GM18951 (cell line): ENCODE measurements at regions not wholly inside any gene's neighbourhood (a gene's known extent, or its start where the extent isn't known, plus 50 kb on each side); places are given as distances from the start of the nearest gene placed in this dataset.

Source experiments
- POLR2A ChIP-seq: IDR thresholded peaks from 4 replicates; pipeline ENCODE4 v1.6.1; 2011; ENCODE audit warnings: mild to moderate bottlenecking; ENCODE audit not compliant: insufficient read length, insufficient read depth; ENCODE audit errors: extremely low read depth
- in situ Hi-C: fragments of 300-500 bp; cut with MboI; formaldehyde crosslinking; loops from one replicate; pipeline ENCODE4 v1.12.0; 2022; ENCODE audit warnings: low sequenced_read_pairs, mixed read lengths, inconsistent platforms; ENCODE audit not compliant: unreplicated experiment

DNA sequence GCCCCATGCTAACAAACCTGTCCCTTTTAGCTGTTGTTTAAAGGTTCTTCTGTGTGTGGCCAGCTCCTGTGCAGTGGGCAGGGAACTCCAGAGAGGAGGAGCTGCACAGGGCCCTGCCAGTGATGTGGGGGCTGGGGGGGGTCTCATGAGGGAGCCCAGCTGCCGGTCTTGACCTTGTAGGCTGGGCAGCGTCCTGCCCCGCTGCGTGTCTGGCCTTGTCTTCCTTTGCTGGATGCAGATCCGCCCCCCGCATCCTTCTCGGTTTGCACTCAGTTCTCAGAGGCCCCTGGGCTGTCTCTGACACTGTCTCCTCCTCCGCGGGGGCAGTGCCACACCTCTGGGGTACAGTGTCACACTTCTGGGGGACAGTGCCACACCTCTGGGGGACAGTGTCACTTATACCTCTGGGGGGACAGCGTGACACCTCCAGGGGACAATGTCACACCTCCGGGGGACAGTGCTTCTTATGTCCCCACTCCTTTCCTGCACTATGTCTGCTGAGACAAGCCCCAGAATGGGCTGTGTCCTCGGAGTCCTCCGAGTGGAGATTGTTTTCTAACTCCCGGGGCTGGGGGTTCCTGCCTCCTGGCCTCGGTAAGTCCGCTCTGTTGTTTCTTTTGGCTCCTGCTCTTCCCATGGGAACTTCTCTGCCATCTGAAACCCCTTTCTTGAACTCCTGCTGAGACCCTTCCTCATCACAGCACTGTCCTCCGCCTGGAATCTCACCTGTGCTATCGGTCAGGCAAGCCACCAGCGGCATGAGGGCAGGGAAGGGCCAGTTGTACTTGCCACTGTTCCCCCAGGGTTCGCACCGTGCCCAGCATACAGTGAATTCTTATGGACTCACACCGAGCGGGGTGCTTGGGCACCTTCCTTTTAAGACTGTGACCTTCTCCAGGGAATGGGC lies 788.3 kb downstream of the TBC1D22A start:
- no peak for TF ChIP-seq POLR2A
- in situ Hi-C loops, result no loop called here

DNA sequence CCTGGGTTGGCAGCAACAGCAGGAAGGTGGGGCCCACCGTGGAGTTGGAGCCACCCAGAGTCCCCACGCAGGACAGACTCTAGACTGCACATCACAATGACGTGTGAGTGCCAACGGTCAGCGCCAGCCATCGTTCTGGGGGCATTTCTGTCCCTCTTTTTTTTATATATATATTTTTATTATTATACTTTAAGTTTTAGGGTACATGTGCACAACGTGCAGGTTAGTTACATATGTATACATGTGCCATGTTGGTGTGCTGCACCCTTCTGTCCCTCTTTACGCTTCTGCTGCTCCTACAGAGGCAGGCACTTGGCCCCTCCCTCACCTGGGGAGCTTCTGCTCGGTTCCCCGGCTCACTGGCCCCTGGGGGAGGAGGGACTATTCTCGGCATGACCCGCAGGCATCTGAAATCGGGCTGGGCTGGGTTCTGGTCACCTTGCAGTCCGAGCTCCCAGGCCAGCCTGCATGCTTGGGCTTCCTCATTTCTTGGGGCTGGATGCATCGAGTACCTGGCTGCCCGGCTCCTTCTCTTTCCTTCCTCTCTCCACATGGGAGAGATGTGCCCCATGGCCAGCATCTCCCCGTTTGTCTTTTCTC lies 787.4 kb downstream of the TBC1D22A start:
- in situ Hi-C loops, result no loop called here

GRCh38 chr22:47548953-47549740 lies 786.7 kb downstream of the TBC1D22A start:
- in situ Hi-C loops, result no loop called here
- no peak for TF ChIP-seq POLR2A

More for the DNA sequence above, 787.4 kb downstream of the TBC1D22A start:
- TF ChIP-seq POLR2A, result no peak

- no peak for TF ChIP-seq POLR2A
- in situ Hi-C loops, result no loop called here
Observed at GRCh38 chr22:47547881-47548650, 785.6 kb downstream of the TBC1D22A start.

GRCh38 chr22:47547239-47547661 lies 784.8 kb downstream of the TBC1D22A start:
- in situ Hi-C loops, result no loop called here

GRCh38 chr22:47544696-47545095 lies 782.2 kb downstream of the TBC1D22A start:
- no peak for TF ChIP-seq POLR2A
- in situ Hi-C loops, result no loop called here

More at GRCh38 chr22:47547239-47547661, 784.8 kb downstream of the TBC1D22A start:
- no peak for TF ChIP-seq POLR2A

DNA sequence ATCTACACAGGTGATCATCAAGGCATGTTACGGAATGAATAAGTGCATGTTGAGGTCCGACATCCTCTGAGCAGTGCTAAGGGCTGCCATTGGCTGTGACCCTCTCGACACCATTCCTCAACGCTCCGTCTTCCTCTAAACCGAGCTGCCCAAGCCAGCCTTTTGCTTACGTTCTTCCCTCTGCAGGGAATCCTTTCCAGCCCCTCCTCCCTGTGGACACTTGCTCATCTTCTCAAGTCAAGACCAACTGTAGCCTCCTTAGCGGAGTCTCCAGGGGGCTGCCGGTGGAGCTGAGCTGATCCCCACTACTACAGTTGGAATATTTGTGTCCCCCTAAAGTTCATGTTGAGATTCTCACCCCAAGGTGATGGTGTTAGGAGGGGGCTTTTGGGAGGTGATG lies 781.0 kb downstream of the TBC1D22A start:
- in situ Hi-C loops, result no loop called here
- TF ChIP-seq POLR2A, result no peak

DNA sequence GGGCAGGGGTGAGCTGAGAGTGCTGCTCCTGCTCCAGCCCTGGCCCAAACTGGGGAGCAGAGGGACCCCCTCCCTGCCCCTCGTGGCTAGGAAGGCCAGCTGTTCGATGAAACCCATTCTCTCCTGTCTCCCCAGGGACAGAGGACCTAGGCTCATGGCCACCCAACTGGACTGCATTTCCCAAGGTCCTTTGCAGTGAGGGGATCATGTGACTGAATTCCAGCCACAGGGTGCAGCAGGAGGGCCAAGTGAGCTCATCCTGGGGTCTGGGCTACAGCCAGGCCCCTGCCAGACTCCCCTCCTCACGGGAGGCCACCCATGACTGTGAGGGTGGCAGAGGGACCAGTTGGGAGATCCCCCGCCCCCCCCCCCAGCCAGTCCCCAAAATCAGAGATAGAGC lies 777.6 kb downstream of the TBC1D22A start:
- in situ Hi-C loops, result no loop called here
- TF ChIP-seq POLR2A, result no peak

GRCh38 chr22:47539374-47539773 lies 776.9 kb downstream of the TBC1D22A start:
- in situ Hi-C loops, result no loop called here
- no peak for TF ChIP-seq POLR2A

- in situ Hi-C loops, result no loop called here
- no peak for TF ChIP-seq POLR2A
Observed at GRCh38 chr22:47535681-47536080, 773.2 kb downstream of the TBC1D22A start.

GRCh38 chr22:47534804-47535410 lies 772.5 kb downstream of the TBC1D22A start:
- TF ChIP-seq POLR2A, result no peak
- in situ Hi-C loops, result no loop called here
